HCT116 (cell line): ENCODE measurements at regions not wholly inside any gene's neighbourhood (a gene's known extent, or its start where the extent isn't known, plus 50 kb on each side); places are given as distances from the start of the nearest gene placed in this dataset.

ENCODE experiments used
- ATAC-seq: fragments of 200-7000 bp; cut with Tn5 transposase; 2 replicates; pipeline ENCODE4 v1.9.1; 2020; ENCODE audit warnings: mild to moderate bottlenecking, moderate library complexity
- BruUV-seq: library from RNA; stranded (reverse); fragments of 400-500 nt; replicated peaks from 2 replicates; lab custom pipeline; 2021; lab: Mats Ljungman, UMichigan
- CTCF ChIA-PET: fragments of 300-600 bp; sonication (Branson Sonifier 250); formaldehyde crosslinking; loops from one replicate; lab custom pipeline; 2021; ENCODE audit warnings: antibody characterized with exemption; lab: Charles Lee
- POLR2A ChIA-PET: fragments of 300-600, 350-600 bp; sonication (Branson Sonifier 250); formaldehyde crosslinking; loops from one replicate; lab custom pipeline; 2021; ENCODE audit warnings: antibody characterized with exemption; lab: Charles Lee
- RAD21 ChIA-PET, 2 experiments: fragments of 300-600 bp; sonication (Branson Sonifier 250); formaldehyde crosslinking; loops; one replicate each; lab custom pipeline; 2023; ENCODE audit warnings: low total read pairs in 2 of 2; ENCODE audit not compliant: uncharacterized antibody in 2 of 2, unreplicated experiment in 2 of 2, low non-redundant PET in 1 of 2; lab: Charles Lee
- DNase-seq: peaks from one replicate; pipeline ENCODE4 v3.0.0-alpha.2; 2010; ENCODE audit warnings: low read depth, low spot score
- H2AFZ ChIP-seq: fragments of 200-600 bp; shearing (Covaris generic), sonication (generic); 2 replicates; pipeline ENCODE4 v1.6.1; 2017; ENCODE audit warnings: low read depth, mixed run types, mixed read lengths, antibody characterized with exemption, low read length; ENCODE audit not compliant: poor library complexity, severe bottlenecking
- H3K27ac ChIP-seq: 2 replicates; pipeline ENCODE4 v1.5.1; 2012; ENCODE audit warnings: low read depth, low read length
- H3K27me3 ChIP-seq: fragments of 200-600 bp; sonication (generic); 2 replicates; pipeline ENCODE4 v1.6.1; 2016; ENCODE audit warnings: mixed run types, low read length, mixed read lengths; ENCODE audit not compliant: insufficient read depth
- H3K36me3 ChIP-seq, 2 experiments: fragments of 200-500 bp in 1 of 2; fragments of 200-600 bp in 1 of 2; sonication (Bioruptor generic) in 1 of 2; sonication (generic) in 1 of 2; 2 replicates each; pipeline versions ENCODE4 v1.5.1 to v1.6.1; 2014 to 2016; ENCODE audit warnings: low read length in 2 of 2, inconsistent platforms in 1 of 2, mixed read lengths in 1 of 2, mixed run types in 1 of 2; ENCODE audit not compliant: insufficient read depth in 2 of 2, control insufficient read depth in 1 of 2
- H3K4me1 ChIP-seq, 2 experiments: fragments of 200-600 bp in 1 of 2; sonication (generic) in 1 of 2; 2 replicates each; pipeline versions ENCODE4 v1.5.1 to v1.6.1; 2012 to 2017; ENCODE audit warnings: low read length in 2 of 2, inconsistent platforms in 1 of 2, mild to moderate bottlenecking in 1 of 2, mixed read lengths in 1 of 2, mixed run types in 1 of 2, moderate library complexity in 1 of 2; ENCODE audit not compliant: insufficient read depth in 2 of 2, control insufficient read depth in 1 of 2
- H3K4me2 ChIP-seq: fragments of 200-600 bp; sonication (generic); 2 replicates; pipeline ENCODE4 v1.6.1; 2017; ENCODE audit warnings: mixed run types, low read length, mixed read lengths
- H3K4me3 ChIP-seq, 2 experiments: fragments of 200-600 bp in 1 of 2; sonication (generic) in 1 of 2; replicated peaks in 1 of 2; 2 replicates each; pipeline ENCODE4 v1.5.1; 2011 to 2016; ENCODE audit warnings: low read length in 2 of 2, control low read depth in 1 of 2, low read depth in 1 of 2, mild to moderate bottlenecking in 1 of 2, mixed read lengths in 1 of 2, mixed run types in 1 of 2
- H3K79me2 ChIP-seq: fragments of 200-600 bp; sonication (generic); 2 replicates; pipeline ENCODE4 v1.6.1; 2017; ENCODE audit warnings: mild to moderate bottlenecking, mixed run types, low read length, moderate library complexity, mixed read lengths; ENCODE audit not compliant: insufficient read depth
- H3K9ac ChIP-seq: fragments of 200-600 bp; sonication (generic); 2 replicates; pipeline ENCODE4 v1.6.1; 2016; ENCODE audit warnings: low read length, mixed read lengths
- H3K9me2 ChIP-seq: fragments of 200-600 bp; sonication (generic), shearing (Covaris generic); 2 replicates; pipeline ENCODE4 v1.6.1; 2017; ENCODE audit warnings: mixed run types, mild to moderate bottlenecking, moderate library complexity; ENCODE audit not compliant: insufficient read depth
- H3K9me3 ChIP-seq, 2 experiments: fragments of 200-500 bp in 1 of 2; fragments of 200-600 bp in 1 of 2; sonication (Bioruptor generic) in 1 of 2; sonication (generic) in 1 of 2; 2 replicates each; pipeline ENCODE4 v1.6.1; 2014 to 2017; ENCODE audit warnings: low read length in 2 of 2, mixed read lengths in 2 of 2, inconsistent platforms in 1 of 2, low read depth in 1 of 2, mild to moderate bottlenecking in 1 of 2, mixed run types in 1 of 2, moderate library complexity in 1 of 2; ENCODE audit not compliant: control insufficient read depth in 1 of 2, insufficient read depth in 1 of 2
- H4K20me1 ChIP-seq: fragments of 200-600 bp; sonication (generic), shearing (Covaris generic); 2 replicates; pipeline ENCODE4 v1.6.1; 2017; ENCODE audit warnings: mixed run types, mild to moderate bottlenecking, moderate library complexity; ENCODE audit not compliant: insufficient read depth
- EGR1 ChIP-seq: IDR thresholded peaks from 2 replicates; pipeline ENCODE4 v1.6.1; 2012; ENCODE audit warnings: low read depth
- EZH2 ChIP-seq: fragments of 200-600 bp; sonication (generic); IDR thresholded peaks from 2 replicates; pipeline ENCODE4 v1.6.1; 2017; ENCODE audit warnings: antibody characterized with exemption, mixed run types
- ZFX ChIP-seq: fragments of 450-650 bp; IDR thresholded peaks from 2 replicates; pipeline ENCODE4 v1.6.1; 2017
- intact Hi-C: fragments of 100-400 bp; cut with micrococcal nuclease; formaldehyde crosslinking; loops from 2 replicates; pipeline ENCODE4 v1.10.0; 2022
- TF ChIP-seq, protein P1 (sequence below), 3 experiments: fragments of 200-600 bp in 1 of 3; sonication (generic) in 1 of 3; IDR thresholded peaks in 2 of 3; conservative IDR thresholded peaks in 1 of 3; 2 replicates each; pipeline ENCODE4 v1.5.1; 2012 to 2017; ENCODE audit warnings: low read depth in 2 of 3, low read length in 2 of 3, antibody characterized with exemption in 1 of 3, borderline replicate concordance in 1 of 3, control low read depth in 1 of 3, mild to moderate bottlenecking in 1 of 3, mixed read lengths in 1 of 3, mixed run types in 1 of 3, moderate library complexity in 1 of 3; ENCODE audit not compliant: insufficient read depth in 1 of 3
- TF ChIP-seq, protein P2 (sequence below): IDR thresholded peaks from 2 replicates; pipeline ENCODE4 v1.6.1; 2012; ENCODE audit warnings: low read depth
- TF ChIP-seq, protein P3 (sequence below): IDR thresholded peaks from 2 replicates; pipeline ENCODE4 v1.6.1; 2012

DNA sequence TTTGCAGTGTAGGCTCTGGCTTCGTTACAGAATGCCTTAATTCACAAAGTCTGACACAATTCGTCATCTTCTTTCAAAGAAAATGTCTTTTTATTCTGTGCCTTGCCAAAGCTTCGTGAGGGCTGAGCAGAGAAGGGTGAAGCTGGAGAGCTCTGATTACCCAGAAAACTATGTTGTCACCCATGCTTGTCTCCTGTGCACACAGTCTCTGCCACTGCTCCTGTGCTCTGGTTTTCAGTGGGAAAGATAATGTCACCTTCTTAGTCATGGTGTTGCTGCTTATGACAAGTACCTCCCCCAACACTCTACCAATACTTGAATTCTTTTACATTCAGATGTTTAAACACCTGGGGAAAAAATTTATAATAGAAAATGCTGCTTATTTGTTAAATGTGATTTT lies 509.2 kb upstream of the GRM7 start (continued):
- TF ChIP-seq, protein P1, sequence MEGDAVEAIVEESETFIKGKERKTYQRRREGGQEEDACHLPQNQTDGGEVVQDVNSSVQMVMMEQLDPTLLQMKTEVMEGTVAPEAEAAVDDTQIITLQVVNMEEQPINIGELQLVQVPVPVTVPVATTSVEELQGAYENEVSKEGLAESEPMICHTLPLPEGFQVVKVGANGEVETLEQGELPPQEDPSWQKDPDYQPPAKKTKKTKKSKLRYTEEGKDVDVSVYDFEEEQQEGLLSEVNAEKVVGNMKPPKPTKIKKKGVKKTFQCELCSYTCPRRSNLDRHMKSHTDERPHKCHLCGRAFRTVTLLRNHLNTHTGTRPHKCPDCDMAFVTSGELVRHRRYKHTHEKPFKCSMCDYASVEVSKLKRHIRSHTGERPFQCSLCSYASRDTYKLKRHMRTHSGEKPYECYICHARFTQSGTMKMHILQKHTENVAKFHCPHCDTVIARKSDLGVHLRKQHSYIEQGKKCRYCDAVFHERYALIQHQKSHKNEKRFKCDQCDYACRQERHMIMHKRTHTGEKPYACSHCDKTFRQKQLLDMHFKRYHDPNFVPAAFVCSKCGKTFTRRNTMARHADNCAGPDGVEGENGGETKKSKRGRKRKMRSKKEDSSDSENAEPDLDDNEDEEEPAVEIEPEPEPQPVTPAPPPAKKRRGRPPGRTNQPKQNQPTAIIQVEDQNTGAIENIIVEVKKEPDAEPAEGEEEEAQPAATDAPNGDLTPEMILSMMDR (IDR thresholded peaks at IDR 0.05 in 2 of 3, conservative IDR thresholded peaks at IDR 0.05 in 1 of 3; ENCODE audit: borderline replicate concordance in 1 of 3, insufficient read depth in 1 of 3, low read depth in 2 of 3, low read length in 2 of 3): no peak
- TF ChIP-seq, protein P2, sequence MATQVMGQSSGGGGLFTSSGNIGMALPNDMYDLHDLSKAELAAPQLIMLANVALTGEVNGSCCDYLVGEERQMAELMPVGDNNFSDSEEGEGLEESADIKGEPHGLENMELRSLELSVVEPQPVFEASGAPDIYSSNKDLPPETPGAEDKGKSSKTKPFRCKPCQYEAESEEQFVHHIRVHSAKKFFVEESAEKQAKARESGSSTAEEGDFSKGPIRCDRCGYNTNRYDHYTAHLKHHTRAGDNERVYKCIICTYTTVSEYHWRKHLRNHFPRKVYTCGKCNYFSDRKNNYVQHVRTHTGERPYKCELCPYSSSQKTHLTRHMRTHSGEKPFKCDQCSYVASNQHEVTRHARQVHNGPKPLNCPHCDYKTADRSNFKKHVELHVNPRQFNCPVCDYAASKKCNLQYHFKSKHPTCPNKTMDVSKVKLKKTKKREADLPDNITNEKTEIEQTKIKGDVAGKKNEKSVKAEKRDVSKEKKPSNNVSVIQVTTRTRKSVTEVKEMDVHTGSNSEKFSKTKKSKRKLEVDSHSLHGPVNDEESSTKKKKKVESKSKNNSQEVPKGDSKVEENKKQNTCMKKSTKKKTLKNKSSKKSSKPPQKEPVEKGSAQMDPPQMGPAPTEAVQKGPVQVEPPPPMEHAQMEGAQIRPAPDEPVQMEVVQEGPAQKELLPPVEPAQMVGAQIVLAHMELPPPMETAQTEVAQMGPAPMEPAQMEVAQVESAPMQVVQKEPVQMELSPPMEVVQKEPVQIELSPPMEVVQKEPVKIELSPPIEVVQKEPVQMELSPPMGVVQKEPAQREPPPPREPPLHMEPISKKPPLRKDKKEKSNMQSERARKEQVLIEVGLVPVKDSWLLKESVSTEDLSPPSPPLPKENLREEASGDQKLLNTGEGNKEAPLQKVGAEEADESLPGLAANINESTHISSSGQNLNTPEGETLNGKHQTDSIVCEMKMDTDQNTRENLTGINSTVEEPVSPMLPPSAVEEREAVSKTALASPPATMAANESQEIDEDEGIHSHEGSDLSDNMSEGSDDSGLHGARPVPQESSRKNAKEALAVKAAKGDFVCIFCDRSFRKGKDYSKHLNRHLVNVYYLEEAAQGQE: no peak
- no peak for TF ChIP-seq ZFX
- TF ChIP-seq EGR1: no peak
- TF ChIP-seq, protein P3, sequence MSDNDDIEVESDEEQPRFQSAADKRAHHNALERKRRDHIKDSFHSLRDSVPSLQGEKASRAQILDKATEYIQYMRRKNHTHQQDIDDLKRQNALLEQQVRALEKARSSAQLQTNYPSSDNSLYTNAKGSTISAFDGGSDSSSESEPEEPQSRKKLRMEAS: no peak

DNA sequence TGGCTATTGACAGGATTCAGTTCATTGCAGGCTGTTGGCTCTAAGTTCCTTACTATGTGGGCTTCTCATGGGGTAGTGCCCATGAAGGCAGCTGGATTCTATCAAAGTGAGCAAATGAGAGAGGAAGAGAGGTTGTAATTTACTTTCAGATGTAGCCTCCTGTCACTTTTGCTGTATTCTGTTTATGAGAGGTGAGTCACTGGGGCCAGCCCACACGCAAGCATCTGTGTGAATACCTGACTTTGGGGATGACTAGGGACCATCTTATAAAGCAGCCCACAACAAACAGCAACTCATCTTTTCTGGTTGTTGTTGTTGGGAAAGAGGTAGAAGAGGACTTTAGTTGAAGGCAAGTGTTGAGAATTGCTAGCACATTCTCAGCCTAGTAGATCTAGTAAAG lies 506.3 kb upstream of the GRM7 start:
- no peaks in the 10 kb centered on the region for H3K9me2 ChIP-seq
- H3K4me2 ChIP-seq: no peak overlapping the region
- no TSS peak for BruUV-seq
- TF ChIP-seq EZH2: no peak
- TF ChIP-seq, protein P3: no peak
- ATAC-seq: no peak
- no peak overlapping the region for H3K4me3 ChIP-seq
- no peak overlapping the region for H2AFZ ChIP-seq
- intact Hi-C loops: no loop called here
- H3K4me1 ChIP-seq: no peaks in the 10 kb centered on the region
- no peaks in the 10 kb centered on the region; the same call in 1 of the 2 replicates for H4K20me1 ChIP-seq
- ChIA-PET RAD21 (no interaction called here), POLR2A (no interaction called here), CTCF (no interaction called here)
- H3K27ac ChIP-seq: no peak overlapping the region
- H3K9ac ChIP-seq: no peak overlapping the region
- no peak for DNase-seq
- H3K27me3 ChIP-seq: no peaks in the 10 kb centered on the region
- no peaks in the 10 kb centered on the region for H3K9me3 ChIP-seq
- no peaks in the 10 kb centered on the region for H3K36me3 ChIP-seq
- H3K79me2 ChIP-seq: no peaks in the 10 kb centered on the region
